ENCODE measurements at regions not wholly inside any gene's neighbourhood (a gene's known extent, or its start where the extent isn't known, plus 50 kb on each side); places are given as distances from the start of the nearest gene placed in this dataset.

GRCh38 chr3:178082326-178082906 lies 453.8 kb upstream of the KCNMB2 start:
- BruUV-seq (replicated peaks): no TSS peak
- H3K4me3 ChIP-seq (ENCODE audit: low read depth, low read length, poor library complexity, severe bottlenecking): no peak overlapping the region
- no peak for TF ChIP-seq EZH2 (IDR thresholded peaks at IDR 0.05; ENCODE audit: borderline replicate concordance, low read depth, low read length, poor library complexity, severe bottlenecking)
- TF ChIP-seq CTCF (conservative IDR thresholded peaks at IDR 0.05; ENCODE audit: low read depth, low read length): no peak
- no peaks in the 10 kb centered on the region for H3K27me3 ChIP-seq (replicated peaks; ENCODE audit: insufficient read depth, low read depth, low read length, poor library complexity)
- H3K4me1 ChIP-seq (ENCODE audit: insufficient read depth, low read length, poor library complexity, severe bottlenecking): peaks cover 50% of the 10 kb centered on the region
- no peak for DNase-seq (ENCODE audit: low spot score)
- no peaks in the 10 kb centered on the region for H3K9me3 ChIP-seq (ENCODE audit: low read depth, low read length, poor library complexity, severe bottlenecking)
- ChIA-PET CTCF (no interaction called here), POLR2A (ENCODE audit: low non-redundant PET) (no interaction called here)
- intact Hi-C loops (cut with micrococcal nuclease; ENCODE audit: unreplicated experiment): loop anchor here (10.0 kb wide), 1 partner anchor 242 kb away; no protein-coding TSS in a partner anchor
- H3K36me3 ChIP-seq (ENCODE audit: insufficient read depth, low read length, poor library complexity, severe bottlenecking): no peaks in the 10 kb centered on the region
- H3K27ac ChIP-seq (ENCODE audit: low read depth, low read length, poor library complexity, severe bottlenecking): no peak overlapping the region

GRCh38 chr3:178083906-178084866 lies 452.1 kb upstream of the KCNMB2 start:
- no peak overlapping the region for H3K4me3 ChIP-seq (ENCODE audit: low read depth, low read length, poor library complexity, severe bottlenecking)
- H3K27me3 ChIP-seq (replicated peaks; ENCODE audit: insufficient read depth, low read depth, low read length, poor library complexity): no peaks in the 10 kb centered on the region
- no peak for TF ChIP-seq EZH2 (IDR thresholded peaks at IDR 0.05; ENCODE audit: borderline replicate concordance, low read depth, low read length, poor library complexity, severe bottlenecking)
- TF ChIP-seq CTCF (conservative IDR thresholded peaks at IDR 0.05; ENCODE audit: low read depth, low read length): peak; percentile 80
- intact Hi-C loops (cut with micrococcal nuclease; ENCODE audit: unreplicated experiment): loop anchor here (10.0 kb wide), 1 partner anchor 241 kb away; no protein-coding TSS in a partner anchor
- POLR2A ChIA-PET (ENCODE audit: low non-redundant PET): interaction anchor here (0.6 kb wide), 1 partner anchor 201 kb away, joined by 8 read pairs; no protein-coding TSS in a partner anchor
- no peaks in the 10 kb centered on the region for H3K36me3 ChIP-seq (ENCODE audit: insufficient read depth, low read length, poor library complexity, severe bottlenecking)
- CTCF ChIA-PET: interaction anchor here (0.7 kb wide), 2 partner anchors 87 to 275 kb away, joined by 14 to 18 read pairs; no protein-coding TSS in a partner anchor
- H3K27ac ChIP-seq (ENCODE audit: low read depth, low read length, poor library complexity, severe bottlenecking): peak overlapping the region; percentile 61
- DNase-seq (ENCODE audit: low spot score): peak; percentile 77
- no TSS peak for BruUV-seq (replicated peaks)
- H3K4me1 ChIP-seq (ENCODE audit: insufficient read depth, low read length, poor library complexity, severe bottlenecking): peaks cover 46% of the 10 kb centered on the region
- H3K9me3 ChIP-seq (ENCODE audit: low read depth, low read length, poor library complexity, severe bottlenecking): no peaks in the 10 kb centered on the region

- Histone ChIP-seq H3K27me3 (replicated peaks; ENCODE audit: insufficient read depth, low read depth, low read length, poor library complexity) (no peaks in the 10 kb centered on the region), H3K9me3 (ENCODE audit: low read depth, low read length, poor library complexity, severe bottlenecking) (no peaks in the 10 kb centered on the region), H3K36me3 (ENCODE audit: insufficient read depth, low read length, poor library complexity, severe bottlenecking) (no peaks in the 10 kb centered on the region), H3K4me3 (ENCODE audit: low read depth, low read length, poor library complexity, severe bottlenecking) (no peak overlapping the region), H3K27ac (ENCODE audit: low read depth, low read length, poor library complexity, severe bottlenecking) (peak overlapping the region; percentile 61), H3K4me1 (ENCODE audit: insufficient read depth, low read length, poor library complexity, severe bottlenecking) (peaks cover 37% of the 10 kb centered on the region)
- no TSS peak for BruUV-seq (replicated peaks)
- ChIA-PET POLR2A (ENCODE audit: low non-redundant PET) (interaction anchor here (0.6 kb wide), 2 partner anchors 54 to 200 kb away, joined by 3 to 8 read pairs; no protein-coding TSS in a partner anchor), CTCF (interaction anchor here (0.7 kb wide), 2 partner anchors 86 to 276 kb away, joined by 14 to 18 read pairs; no protein-coding TSS in a partner anchor)
- intact Hi-C loops (cut with micrococcal nuclease; ENCODE audit: unreplicated experiment): loop anchor here (10.0 kb wide), 1 partner anchor 240 kb away; no protein-coding TSS in a partner anchor
- no peak for TF ChIP-seq EZH2 (IDR thresholded peaks at IDR 0.05; ENCODE audit: borderline replicate concordance, low read depth, low read length, poor library complexity, severe bottlenecking)
- no peak for TF ChIP-seq CTCF (conservative IDR thresholded peaks at IDR 0.05; ENCODE audit: low read depth, low read length)
- DNase-seq (ENCODE audit: low spot score): peak; percentile 88
These were observed 451.1 kb upstream of the KCNMB2 start for GRCh38 chr3:178084938-178085816.

Measured in A673 (cell line).